HCT116 (cell line): ENCODE measurements at regions not wholly inside any gene's neighbourhood (a gene's known extent, or its start where the extent isn't known, plus 50 kb on each side); places are given as distances from the start of the nearest gene placed in this dataset.

ENCODE experiments used
- ATAC-seq: fragments of 200-7000 bp; cut with Tn5 transposase; 2 replicates; pipeline ENCODE4 v1.9.1; 2020; ENCODE audit warnings: mild to moderate bottlenecking, moderate library complexity
- BruUV-seq: library from RNA; stranded (reverse); fragments of 400-500 nt; replicated peaks from 2 replicates; lab custom pipeline; 2021; lab: Mats Ljungman, UMichigan
- CTCF ChIA-PET: fragments of 300-600 bp; sonication (Branson Sonifier 250); formaldehyde crosslinking; loops from one replicate; lab custom pipeline; 2021; ENCODE audit warnings: antibody characterized with exemption; lab: Charles Lee
- POLR2A ChIA-PET: fragments of 300-600, 350-600 bp; sonication (Branson Sonifier 250); formaldehyde crosslinking; loops from one replicate; lab custom pipeline; 2021; ENCODE audit warnings: antibody characterized with exemption; lab: Charles Lee
- RAD21 ChIA-PET, 2 experiments: fragments of 300-600 bp; sonication (Branson Sonifier 250); formaldehyde crosslinking; loops; one replicate each; lab custom pipeline; 2023; ENCODE audit warnings: low total read pairs in 2 of 2; ENCODE audit not compliant: uncharacterized antibody in 2 of 2, unreplicated experiment in 2 of 2, low non-redundant PET in 1 of 2; lab: Charles Lee
- DNase-seq: peaks from one replicate; pipeline ENCODE4 v3.0.0-alpha.2; 2010; ENCODE audit warnings: low read depth, low spot score
- H2AFZ ChIP-seq: fragments of 200-600 bp; shearing (Covaris generic), sonication (generic); 2 replicates; pipeline ENCODE4 v1.6.1; 2017; ENCODE audit warnings: low read depth, mixed run types, mixed read lengths, antibody characterized with exemption, low read length; ENCODE audit not compliant: poor library complexity, severe bottlenecking
- H3K27ac ChIP-seq: 2 replicates; pipeline ENCODE4 v1.5.1; 2012; ENCODE audit warnings: low read depth, low read length
- H3K27me3 ChIP-seq: fragments of 200-600 bp; sonication (generic); 2 replicates; pipeline ENCODE4 v1.6.1; 2016; ENCODE audit warnings: mixed run types, low read length, mixed read lengths; ENCODE audit not compliant: insufficient read depth
- H3K36me3 ChIP-seq, 2 experiments: fragments of 200-500 bp in 1 of 2; fragments of 200-600 bp in 1 of 2; sonication (Bioruptor generic) in 1 of 2; sonication (generic) in 1 of 2; 2 replicates each; pipeline versions ENCODE4 v1.5.1 to v1.6.1; 2014 to 2016; ENCODE audit warnings: low read length in 2 of 2, inconsistent platforms in 1 of 2, mixed read lengths in 1 of 2, mixed run types in 1 of 2; ENCODE audit not compliant: insufficient read depth in 2 of 2, control insufficient read depth in 1 of 2
- H3K4me1 ChIP-seq, 2 experiments: fragments of 200-600 bp in 1 of 2; sonication (generic) in 1 of 2; 2 replicates each; pipeline versions ENCODE4 v1.5.1 to v1.6.1; 2012 to 2017; ENCODE audit warnings: low read length in 2 of 2, inconsistent platforms in 1 of 2, mild to moderate bottlenecking in 1 of 2, mixed read lengths in 1 of 2, mixed run types in 1 of 2, moderate library complexity in 1 of 2; ENCODE audit not compliant: insufficient read depth in 2 of 2, control insufficient read depth in 1 of 2
- H3K4me2 ChIP-seq: fragments of 200-600 bp; sonication (generic); 2 replicates; pipeline ENCODE4 v1.6.1; 2017; ENCODE audit warnings: mixed run types, low read length, mixed read lengths
- H3K4me3 ChIP-seq, 2 experiments: fragments of 200-600 bp in 1 of 2; sonication (generic) in 1 of 2; replicated peaks in 1 of 2; 2 replicates each; pipeline ENCODE4 v1.5.1; 2011 to 2016; ENCODE audit warnings: low read length in 2 of 2, control low read depth in 1 of 2, low read depth in 1 of 2, mild to moderate bottlenecking in 1 of 2, mixed read lengths in 1 of 2, mixed run types in 1 of 2
- H3K79me2 ChIP-seq: fragments of 200-600 bp; sonication (generic); 2 replicates; pipeline ENCODE4 v1.6.1; 2017; ENCODE audit warnings: mild to moderate bottlenecking, mixed run types, low read length, moderate library complexity, mixed read lengths; ENCODE audit not compliant: insufficient read depth
- H3K9ac ChIP-seq: fragments of 200-600 bp; sonication (generic); 2 replicates; pipeline ENCODE4 v1.6.1; 2016; ENCODE audit warnings: low read length, mixed read lengths
- H3K9me2 ChIP-seq: fragments of 200-600 bp; sonication (generic), shearing (Covaris generic); 2 replicates; pipeline ENCODE4 v1.6.1; 2017; ENCODE audit warnings: mixed run types, mild to moderate bottlenecking, moderate library complexity; ENCODE audit not compliant: insufficient read depth
- H3K9me3 ChIP-seq, 2 experiments: fragments of 200-500 bp in 1 of 2; fragments of 200-600 bp in 1 of 2; sonication (Bioruptor generic) in 1 of 2; sonication (generic) in 1 of 2; 2 replicates each; pipeline ENCODE4 v1.6.1; 2014 to 2017; ENCODE audit warnings: low read length in 2 of 2, mixed read lengths in 2 of 2, inconsistent platforms in 1 of 2, low read depth in 1 of 2, mild to moderate bottlenecking in 1 of 2, mixed run types in 1 of 2, moderate library complexity in 1 of 2; ENCODE audit not compliant: control insufficient read depth in 1 of 2, insufficient read depth in 1 of 2
- H4K20me1 ChIP-seq: fragments of 200-600 bp; sonication (generic), shearing (Covaris generic); 2 replicates; pipeline ENCODE4 v1.6.1; 2017; ENCODE audit warnings: mixed run types, mild to moderate bottlenecking, moderate library complexity; ENCODE audit not compliant: insufficient read depth
- CBX3 ChIP-seq: IDR thresholded peaks from 2 replicates; pipeline ENCODE4 v1.6.1; 2012; ENCODE audit warnings: low read depth
- CEBPB ChIP-seq: IDR thresholded peaks from 2 replicates; pipeline ENCODE4 v1.6.1; 2012; ENCODE audit warnings: low read depth
- EZH2phosphoT487 ChIP-seq: fragments of 200-600 bp; IDR thresholded peaks from 2 replicates; pipeline ENCODE4 v1.6.1; 2018; ENCODE audit warnings: antibody characterized with exemption, borderline replicate concordance
- JUND ChIP-seq: IDR thresholded peaks from 2 replicates; pipeline ENCODE4 v1.6.1; 2012
- POLR2AphosphoS5 ChIP-seq: IDR thresholded peaks from 2 replicates; pipeline ENCODE4 v1.6.1; 2011; ENCODE audit warnings: mild to moderate bottlenecking, low read depth, low read length, moderate library complexity
- RAD21 ChIP-seq: IDR thresholded peaks from 2 replicates; pipeline ENCODE4 v1.6.1; 2012; ENCODE audit warnings: low read depth, mild to moderate bottlenecking
- SIN3A ChIP-seq: IDR thresholded peaks from 2 replicates; pipeline ENCODE4 v1.6.1; 2012; ENCODE audit warnings: low read depth
- SRF ChIP-seq: IDR thresholded peaks from 2 replicates; pipeline ENCODE4 v1.6.1; 2012; ENCODE audit warnings: low read depth
- TCF7L2 ChIP-seq: IDR thresholded peaks from 2 replicates; pipeline ENCODE4 v1.7.0; 2011; ENCODE audit warnings: borderline replicate concordance, inconsistent platforms; ENCODE audit not compliant: insufficient read depth, insufficient read length; ENCODE audit errors: extremely low read depth
- ZFX ChIP-seq: fragments of 450-650 bp; IDR thresholded peaks from 2 replicates; pipeline ENCODE4 v1.6.1; 2017
- ZNF274 ChIP-seq: fragments of 200-500 bp; sonication (Bioruptor generic); IDR thresholded peaks from 2 replicates; pipeline ENCODE4 v1.6.1; 2014; ENCODE audit warnings: mild to moderate bottlenecking, low read depth, low read length, inconsistent platforms
- intact Hi-C: fragments of 100-400 bp; cut with micrococcal nuclease; formaldehyde crosslinking; loops from 2 replicates; pipeline ENCODE4 v1.10.0; 2022
- TF ChIP-seq, protein P1 (sequence below), 3 experiments: fragments of 200-600 bp in 1 of 3; sonication (generic) in 1 of 3; IDR thresholded peaks in 2 of 3; conservative IDR thresholded peaks in 1 of 3; 2 replicates each; pipeline ENCODE4 v1.5.1; 2012 to 2017; ENCODE audit warnings: low read depth in 2 of 3, low read length in 2 of 3, antibody characterized with exemption in 1 of 3, borderline replicate concordance in 1 of 3, control low read depth in 1 of 3, mild to moderate bottlenecking in 1 of 3, mixed read lengths in 1 of 3, mixed run types in 1 of 3, moderate library complexity in 1 of 3; ENCODE audit not compliant: insufficient read depth in 1 of 3
- TF ChIP-seq, protein P2 (sequence below): IDR thresholded peaks from 2 replicates; pipeline ENCODE4 v1.6.1; 2011; ENCODE audit warnings: mild to moderate bottlenecking, low read length, moderate library complexity; ENCODE audit not compliant: insufficient replicate concordance; ENCODE audit errors: extremely low read depth

DNA sequence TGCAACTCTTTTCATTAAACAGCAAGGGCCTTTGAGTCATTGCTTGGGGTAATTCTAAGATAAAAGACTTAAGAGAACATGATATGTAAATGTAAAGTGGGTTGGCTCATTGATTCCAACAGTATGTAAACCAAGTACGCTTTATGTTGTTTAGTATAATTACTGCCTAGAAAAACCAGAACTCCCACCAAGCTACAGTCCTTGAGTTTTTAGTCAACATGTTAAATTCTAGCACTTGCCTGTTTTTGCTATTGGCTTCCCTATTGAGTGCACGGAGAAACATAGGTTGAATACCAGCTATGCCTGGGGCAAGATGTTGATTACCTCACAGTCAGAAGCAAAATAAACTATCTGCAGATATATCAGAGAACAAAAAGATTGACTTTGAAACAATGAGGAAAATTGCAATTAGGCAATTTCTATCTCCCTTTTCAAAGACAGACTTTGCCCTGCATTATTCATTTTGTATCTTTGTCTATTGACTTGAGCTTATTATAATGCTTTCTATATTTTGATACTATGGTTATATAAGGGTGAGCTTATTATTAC, 179.3 kb downstream of the ZPLD1 start:
- no peak for DNase-seq
- TF ChIP-seq TCF7L2 (no peak), ZNF274 (no peak), ZFX (no peak), CBX3 (no peak), JUND (no peak), EZH2phosphoT487 (no peak)
- TF ChIP-seq, protein P1, sequence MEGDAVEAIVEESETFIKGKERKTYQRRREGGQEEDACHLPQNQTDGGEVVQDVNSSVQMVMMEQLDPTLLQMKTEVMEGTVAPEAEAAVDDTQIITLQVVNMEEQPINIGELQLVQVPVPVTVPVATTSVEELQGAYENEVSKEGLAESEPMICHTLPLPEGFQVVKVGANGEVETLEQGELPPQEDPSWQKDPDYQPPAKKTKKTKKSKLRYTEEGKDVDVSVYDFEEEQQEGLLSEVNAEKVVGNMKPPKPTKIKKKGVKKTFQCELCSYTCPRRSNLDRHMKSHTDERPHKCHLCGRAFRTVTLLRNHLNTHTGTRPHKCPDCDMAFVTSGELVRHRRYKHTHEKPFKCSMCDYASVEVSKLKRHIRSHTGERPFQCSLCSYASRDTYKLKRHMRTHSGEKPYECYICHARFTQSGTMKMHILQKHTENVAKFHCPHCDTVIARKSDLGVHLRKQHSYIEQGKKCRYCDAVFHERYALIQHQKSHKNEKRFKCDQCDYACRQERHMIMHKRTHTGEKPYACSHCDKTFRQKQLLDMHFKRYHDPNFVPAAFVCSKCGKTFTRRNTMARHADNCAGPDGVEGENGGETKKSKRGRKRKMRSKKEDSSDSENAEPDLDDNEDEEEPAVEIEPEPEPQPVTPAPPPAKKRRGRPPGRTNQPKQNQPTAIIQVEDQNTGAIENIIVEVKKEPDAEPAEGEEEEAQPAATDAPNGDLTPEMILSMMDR (IDR thresholded peaks at IDR 0.05 in 2 of 3, conservative IDR thresholded peaks at IDR 0.05 in 1 of 3; ENCODE audit: borderline replicate concordance in 1 of 3, insufficient read depth in 1 of 3, low read depth in 2 of 3, low read length in 2 of 3) = no peak
- RAD21 ChIA-PET = no interaction called here
- no peak overlapping the region for H3K4me2 ChIP-seq
- POLR2A ChIA-PET = no interaction called here
- no TSS peak for BruUV-seq
- H3K9me3 ChIP-seq = no peaks in the 10 kb centered on the region
- H3K36me3 ChIP-seq = no peaks in the 10 kb centered on the region
- no peak overlapping the region for H3K4me3 ChIP-seq
- no peak overlapping the region for H3K27ac ChIP-seq
- no peaks in the 10 kb centered on the region for H3K27me3 ChIP-seq
- ATAC-seq = no peak
- no peaks in the 10 kb centered on the region for H3K4me1 ChIP-seq
- no peaks in the 10 kb centered on the region for H4K20me1 ChIP-seq
- no peak overlapping the region for H2AFZ ChIP-seq
- no peak overlapping the region for H3K9ac ChIP-seq
- intact Hi-C loops = no loop called here
- H3K79me2 ChIP-seq = no peaks in the 10 kb centered on the region
- no peaks in the 10 kb centered on the region for H3K9me2 ChIP-seq
- CTCF ChIA-PET = no interaction called here

DNA sequence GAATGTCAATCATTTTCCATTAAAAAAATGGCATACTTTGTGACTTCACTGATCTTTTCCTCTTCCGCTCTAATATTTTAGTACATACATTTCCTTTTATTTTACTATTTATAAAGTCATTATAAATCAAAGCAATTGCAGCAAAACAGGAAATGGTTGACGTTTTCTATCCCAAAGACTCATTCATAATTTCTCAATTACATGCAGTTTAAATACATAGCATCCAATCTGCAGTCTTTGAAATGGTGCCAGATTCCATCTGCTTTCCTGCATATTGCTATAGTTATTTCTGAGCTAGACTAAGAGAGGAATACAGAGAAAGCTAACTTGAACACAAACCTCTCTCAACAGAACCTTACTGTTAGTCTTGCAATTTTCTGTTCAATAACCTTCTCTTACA, 179.8 kb downstream of the ZPLD1 start:
- no peak for ATAC-seq
- RAD21 ChIA-PET = no interaction called here
- no peak for TF ChIP-seq ZNF274
- TF ChIP-seq SIN3A = no peak
- TF ChIP-seq POLR2AphosphoS5 = no peak
- TF ChIP-seq, protein P1 (IDR thresholded peaks at IDR 0.05 in 2 of 3, conservative IDR thresholded peaks at IDR 0.05 in 1 of 3; ENCODE audit: borderline replicate concordance in 1 of 3, insufficient read depth in 1 of 3, low read depth in 2 of 3, low read length in 2 of 3) = no peak
- TF ChIP-seq RAD21 = no peak
- TF ChIP-seq CEBPB = no peak
- TF ChIP-seq SRF = no peak
- TF ChIP-seq, protein P2, sequence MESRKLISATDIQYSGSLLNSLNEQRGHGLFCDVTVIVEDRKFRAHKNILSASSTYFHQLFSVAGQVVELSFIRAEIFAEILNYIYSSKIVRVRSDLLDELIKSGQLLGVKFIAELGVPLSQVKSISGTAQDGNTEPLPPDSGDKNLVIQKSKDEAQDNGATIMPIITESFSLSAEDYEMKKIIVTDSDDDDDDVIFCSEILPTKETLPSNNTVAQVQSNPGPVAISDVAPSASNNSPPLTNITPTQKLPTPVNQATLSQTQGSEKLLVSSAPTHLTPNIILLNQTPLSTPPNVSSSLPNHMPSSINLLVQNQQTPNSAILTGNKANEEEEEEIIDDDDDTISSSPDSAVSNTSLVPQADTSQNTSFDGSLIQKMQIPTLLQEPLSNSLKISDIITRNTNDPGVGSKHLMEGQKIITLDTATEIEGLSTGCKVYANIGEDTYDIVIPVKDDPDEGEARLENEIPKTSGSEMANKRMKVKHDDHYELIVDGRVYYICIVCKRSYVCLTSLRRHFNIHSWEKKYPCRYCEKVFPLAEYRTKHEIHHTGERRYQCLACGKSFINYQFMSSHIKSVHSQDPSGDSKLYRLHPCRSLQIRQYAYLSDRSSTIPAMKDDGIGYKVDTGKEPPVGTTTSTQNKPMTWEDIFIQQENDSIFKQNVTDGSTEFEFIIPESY = no peak

More for the DNA sequence above, 179.8 kb downstream of the ZPLD1 start:
- H3K9me3 ChIP-seq = no peaks in the 10 kb centered on the region
- no peak overlapping the region for H3K27ac ChIP-seq
- no peaks in the 10 kb centered on the region for H3K27me3 ChIP-seq
- intact Hi-C loops = no loop called here
- H3K79me2 ChIP-seq = no peaks in the 10 kb centered on the region
- H2AFZ ChIP-seq = no peak overlapping the region
- ChIA-PET POLR2A (no interaction called here), CTCF (no interaction called here)
- no peaks in the 10 kb centered on the region for H4K20me1 ChIP-seq
- H3K9ac ChIP-seq = no peak overlapping the region
- no peaks in the 10 kb centered on the region for H3K4me1 ChIP-seq
- BruUV-seq = no TSS peak
- no peaks in the 10 kb centered on the region for H3K36me3 ChIP-seq
- H3K4me3 ChIP-seq = no peak overlapping the region
- no peak overlapping the region for H3K4me2 ChIP-seq
- no peaks in the 10 kb centered on the region for H3K9me2 ChIP-seq
- no peak for DNase-seq
